Trophoblast cell (in vitro differentiated cells and primary cell): ENCODE measurements at regions not wholly inside any gene's neighbourhood (a gene's known extent, or its start where the extent isn't known, plus 50 kb on each side); places are given as distances from the start of the nearest gene placed in this dataset.
A peak's percentile ranks its signal among the peaks of the same experiment; 100 is the strongest.

Source experiments
- DNase-seq, 2 donors: peaks; one replicate each; pipeline ENCODE4 v3.0.0-alpha.2; 2016
- H2AFZ ChIP-seq: 2 replicates; pipeline ENCODE4 v1.6.1; 2013; ENCODE audit warnings: low read length, moderate library complexity, mild to moderate bottlenecking; ENCODE audit not compliant: insufficient read depth, poor library complexity
- H2AK5ac ChIP-seq: 2 replicates; pipeline ENCODE4 v1.6.1; 2013; ENCODE audit warnings: mild to moderate bottlenecking, low read length
- H2BK120ac ChIP-seq: 2 replicates; pipeline ENCODE4 v1.6.1; 2013; ENCODE audit warnings: low read length, mild to moderate bottlenecking, moderate library complexity; ENCODE audit not compliant: insufficient read depth, poor library complexity
- H2BK12ac ChIP-seq: 2 replicates; pipeline ENCODE4 v1.6.1; 2013; ENCODE audit warnings: mild to moderate bottlenecking, low read length, moderate library complexity
- H2BK5ac ChIP-seq: 2 replicates; pipeline ENCODE4 v1.6.1; 2013; ENCODE audit warnings: low read length, low read depth, moderate library complexity, mild to moderate bottlenecking; ENCODE audit not compliant: poor library complexity
- H3K14ac ChIP-seq: 2 replicates; pipeline ENCODE4 v1.6.1; 2013; ENCODE audit warnings: mild to moderate bottlenecking, low read length
- H3K18ac ChIP-seq: 2 replicates; pipeline ENCODE4 v1.6.1; 2013; ENCODE audit warnings: mild to moderate bottlenecking, low read length
- H3K23ac ChIP-seq: 2 replicates; pipeline ENCODE4 v1.6.1; 2013; ENCODE audit warnings: low read length
- H3K27ac ChIP-seq: 2 replicates; pipeline ENCODE4 v1.5.1; 2013; ENCODE audit warnings: low read depth, mild to moderate bottlenecking, inconsistent platforms, low read length, moderate library complexity
- H3K27me3 ChIP-seq: 2 replicates; pipeline ENCODE4 v1.6.1; 2013; ENCODE audit warnings: inconsistent platforms, mild to moderate bottlenecking, low read length, moderate library complexity; ENCODE audit not compliant: insufficient read depth
- H3K36me3 ChIP-seq, 2 experiments: 1 replicate in 1 of 2; 2 replicates in 1 of 2; pipeline ENCODE4 v1.6.1; 2013; ENCODE audit warnings: low read length in 2 of 2, mild to moderate bottlenecking in 2 of 2, moderate library complexity in 1 of 2; ENCODE audit not compliant: insufficient read depth in 2 of 2, control insufficient read depth in 1 of 2
- H3K4ac ChIP-seq: 2 replicates; pipeline ENCODE4 v1.6.1; 2013; ENCODE audit warnings: low read depth, mild to moderate bottlenecking, low read length, moderate library complexity
- H3K4me1 ChIP-seq, 2 experiments: 1 replicate in 1 of 2; 2 replicates in 1 of 2; pipeline ENCODE4 v1.6.1; 2013; ENCODE audit warnings: low read length in 2 of 2, mild to moderate bottlenecking in 2 of 2, moderate library complexity in 1 of 2; ENCODE audit not compliant: insufficient read depth in 2 of 2, control insufficient read depth in 1 of 2
- H3K4me2 ChIP-seq: 2 replicates; pipeline ENCODE4 v1.6.1; 2013; ENCODE audit warnings: inconsistent platforms, mild to moderate bottlenecking, low read length, moderate library complexity
- H3K4me3 ChIP-seq: 2 replicates; pipeline ENCODE4 v1.5.1; 2013; ENCODE audit warnings: mild to moderate bottlenecking, low read depth, low read length, inconsistent platforms
- H3K79me1 ChIP-seq: one replicate; pipeline ENCODE4 v1.6.1; 2013; ENCODE audit warnings: low read length
- H3K79me2 ChIP-seq: 2 replicates; pipeline ENCODE4 v1.6.1; 2013; ENCODE audit warnings: low read length, mild to moderate bottlenecking; ENCODE audit not compliant: control insufficient read depth, insufficient read depth, poor library complexity
- H3K9ac ChIP-seq: 2 replicates; pipeline ENCODE4 v1.6.1; 2013; ENCODE audit warnings: mild to moderate bottlenecking, low read length
- H3K9me3 ChIP-seq: 2 replicates; pipeline ENCODE4 v1.6.1; 2013; ENCODE audit warnings: low read depth, mild to moderate bottlenecking, control low read depth, inconsistent platforms, low read length; ENCODE audit not compliant: insufficient read depth
- H4K12ac ChIP-seq: 2 replicates; pipeline ENCODE4 v1.6.1; 2013; ENCODE audit warnings: low read depth, mild to moderate bottlenecking, low read length, moderate library complexity
- H4K8ac ChIP-seq: 2 replicates; pipeline ENCODE4 v1.6.1; 2013; ENCODE audit warnings: low read depth, mild to moderate bottlenecking, low read length, moderate library complexity
- H4K91ac ChIP-seq: one replicate; pipeline ENCODE4 v1.6.1; 2013; ENCODE audit warnings: low read depth, mild to moderate bottlenecking, low read length, moderate library complexity
- WGBS: extraction: QIAGEN DNeasy Blood & Tissue Kit; methylation state at CpG from one replicate; pipeline ENCODE4 v1.1.7; 2013; ENCODE audit warnings: missing lambda C conversion rate; ENCODE audit not compliant: insufficient read length, insufficient coverage; ENCODE audit errors: extremely low coverage; 5-methylcytosine and 5-hydroxymethylcytosine counted together

- WGBS: no CpG with 5 or more reads among the region's 5 CpGs
- peak; percentile 66 to 88 for DNase-seq
Observed at GRCh38 chr9:118331622-118332045, 627.4 kb downstream of the TLR4 start.

GRCh38 chr9:118336250-118336942 lies 632.2 kb downstream of the TLR4 start:
- Histone ChIP-seq H4K8ac (no peak overlapping the region), H3K36me3 (no peaks in the 10 kb centered on the region), H3K79me2 (no peaks in the 10 kb centered on the region), H2BK12ac (no peak overlapping the region), H3K4me3 (no peak overlapping the region), H2AFZ (no peak overlapping the region), H3K9me3 (no peaks in the 10 kb centered on the region), H3K27me3 (no peaks in the 10 kb centered on the region), H4K12ac (no peak overlapping the region), H3K9ac (no peak overlapping the region), H3K27ac (no peak overlapping the region), H2BK5ac (no peak overlapping the region), H2AK5ac (no peak overlapping the region), H3K4ac (no peak overlapping the region), H3K23ac (no peak overlapping the region), H3K14ac (no peak overlapping the region), H3K18ac (no peak overlapping the region), H3K4me1 (peaks cover 2 to 4% of the 10 kb centered on the region in 2 experiments), H2BK120ac (no peak overlapping the region), H3K4me2 (no peak overlapping the region), H4K91ac (no peak overlapping the region), H3K79me1 (no peaks in the 10 kb centered on the region)
- no CpG with 5 or more reads among the region's 5 CpGs for WGBS
- DNase-seq: no peak

More at GRCh38 chr9:118331622-118332045, 627.4 kb downstream of the TLR4 start:
- Histone ChIP-seq H2AK5ac (no peak overlapping the region), H3K27ac (peak overlapping the region; percentile 40), H3K79me1 (no peaks in the 10 kb centered on the region), H2BK12ac (no peak overlapping the region), H2BK120ac (no peak overlapping the region), H3K9ac (no peak overlapping the region), H4K12ac (no peak overlapping the region), H3K4ac (no peak overlapping the region), H3K18ac (no peak overlapping the region), H3K27me3 (no peaks in the 10 kb centered on the region), H2AFZ (no peak overlapping the region), H3K36me3 (no peaks in the 10 kb centered on the region), H2BK5ac (no peak overlapping the region), H3K4me3 (no peak overlapping the region), H3K79me2 (no peaks in the 10 kb centered on the region), H3K14ac (no peak overlapping the region), H3K9me3 (no peaks in the 10 kb centered on the region), H3K4me1 (peaks cover 2 to 4% of the 10 kb centered on the region in 2 experiments), H3K4me2 (no peak overlapping the region), H3K23ac (no peak overlapping the region), H4K8ac (no peak overlapping the region), H4K91ac (no peak overlapping the region)

- H3K36me3 ChIP-seq: no peaks in the 10 kb centered on the region
- no peak overlapping the region for H3K9ac ChIP-seq
- H2BK12ac ChIP-seq: no peak overlapping the region
- H4K91ac ChIP-seq: no peak overlapping the region
- no peak overlapping the region for H3K18ac ChIP-seq
- H2AK5ac ChIP-seq: no peak overlapping the region
- no peak overlapping the region for H2BK5ac ChIP-seq
- H3K4me3 ChIP-seq: no peak overlapping the region
- H2AFZ ChIP-seq: no peak overlapping the region
- no peaks in the 10 kb centered on the region for H3K27me3 ChIP-seq
- H3K4me1 ChIP-seq: peaks cover 0 to 2% of the 10 kb centered on the region in 2 experiments
- H3K79me1 ChIP-seq: no peaks in the 10 kb centered on the region
- no peak overlapping the region for H3K23ac ChIP-seq
- H2BK120ac ChIP-seq: no peak overlapping the region
- no peaks in the 10 kb centered on the region for H3K9me3 ChIP-seq
- DNase-seq: no peak
- H3K27ac ChIP-seq: no peak overlapping the region
- H3K79me2 ChIP-seq: no peaks in the 10 kb centered on the region
- H4K12ac ChIP-seq: no peak overlapping the region
- H3K4me2 ChIP-seq: no peak overlapping the region
- no peak overlapping the region for H3K4ac ChIP-seq
- no peak overlapping the region for H4K8ac ChIP-seq
- H3K14ac ChIP-seq: no peak overlapping the region
- no CpG with 5 or more reads among the region's 2 CpGs for WGBS
Observed at GRCh38 chr9:118336943-118337330, 632.7 kb downstream of the TLR4 start.

DNA sequence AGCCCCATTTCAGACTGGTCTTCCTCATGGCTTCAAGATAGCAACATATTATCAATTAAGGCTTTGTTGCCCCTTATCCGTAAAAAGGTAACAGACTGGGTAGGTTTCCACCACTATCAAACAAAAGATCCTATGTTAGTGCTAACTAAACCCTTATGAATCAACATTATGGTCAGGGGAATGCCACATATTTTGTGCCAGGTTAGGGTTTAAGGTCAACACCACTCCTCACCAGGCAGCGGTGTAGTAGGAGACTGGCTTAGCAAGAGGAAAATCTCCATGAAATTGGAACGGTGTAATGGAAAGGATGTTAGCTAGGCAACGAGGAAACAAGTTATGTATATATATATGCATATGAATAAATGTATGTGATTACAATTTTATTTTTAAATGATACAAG lies 655.8 kb downstream of the TLR4 start:
- no peak overlapping the region for H3K4ac ChIP-seq
- H2BK5ac ChIP-seq: no peak overlapping the region
- H4K91ac ChIP-seq: no peak overlapping the region
- WGBS: no CpG with 5 or more reads among the region's 4 CpGs
- H3K4me2 ChIP-seq: no peak overlapping the region
- H3K9ac ChIP-seq: no peak overlapping the region
- no peak overlapping the region for H3K27ac ChIP-seq
- H3K79me2 ChIP-seq: no peaks in the 10 kb centered on the region
- no peaks in the 10 kb centered on the region for H3K27me3 ChIP-seq
- no peak overlapping the region for H2BK12ac ChIP-seq
- no peaks in the 10 kb centered on the region for H3K36me3 ChIP-seq
- no peak overlapping the region for H4K12ac ChIP-seq
- H3K23ac ChIP-seq: no peak overlapping the region
- H4K8ac ChIP-seq: no peak overlapping the region
- H3K4me3 ChIP-seq: no peak overlapping the region
- H2AK5ac ChIP-seq: no peak overlapping the region
- H3K79me1 ChIP-seq: no peaks in the 10 kb centered on the region
- peaks cover 6% of the 10 kb centered on the region for H3K9me3 ChIP-seq
- no peak overlapping the region for H3K14ac ChIP-seq
- H2AFZ ChIP-seq: no peak overlapping the region
- no peak overlapping the region for H3K18ac ChIP-seq
- H2BK120ac ChIP-seq: no peak overlapping the region
- DNase-seq: no peak
- H3K4me1 ChIP-seq: no peaks in the 10 kb centered on the region
